Cardiac fibroblast (primary cell): ENCODE measurements at regions not wholly inside any gene's neighbourhood (a gene's known extent, or its start where the extent isn't known, plus 50 kb on each side); places are given as distances from the start of the nearest gene placed in this dataset.

Source experiments
- DNase-seq, 2 donors: peaks; one replicate each; pipeline versions ENCODE4 v3.0.0 to v3.0.0-alpha.2; 2010; ENCODE audit warnings: low read depth in 2 of 2
- H3K4me3 ChIP-seq, 2 donors: replicated peaks in 1 of 2; 1 replicate in 1 of 2; 2 replicates in 1 of 2; pipeline ENCODE4 v1.5.1; 2011; ENCODE audit warnings: low read depth in 2 of 2, low read length in 2 of 2, mild to moderate bottlenecking in 2 of 2, moderate library complexity in 1 of 2
- TF ChIP-seq, protein P1 (sequence below): IDR thresholded peaks from one replicate; pipeline ENCODE4 v1.5.1; 2011; ENCODE audit warnings: low read depth, mild to moderate bottlenecking, low read length, inconsistent platforms

DNA sequence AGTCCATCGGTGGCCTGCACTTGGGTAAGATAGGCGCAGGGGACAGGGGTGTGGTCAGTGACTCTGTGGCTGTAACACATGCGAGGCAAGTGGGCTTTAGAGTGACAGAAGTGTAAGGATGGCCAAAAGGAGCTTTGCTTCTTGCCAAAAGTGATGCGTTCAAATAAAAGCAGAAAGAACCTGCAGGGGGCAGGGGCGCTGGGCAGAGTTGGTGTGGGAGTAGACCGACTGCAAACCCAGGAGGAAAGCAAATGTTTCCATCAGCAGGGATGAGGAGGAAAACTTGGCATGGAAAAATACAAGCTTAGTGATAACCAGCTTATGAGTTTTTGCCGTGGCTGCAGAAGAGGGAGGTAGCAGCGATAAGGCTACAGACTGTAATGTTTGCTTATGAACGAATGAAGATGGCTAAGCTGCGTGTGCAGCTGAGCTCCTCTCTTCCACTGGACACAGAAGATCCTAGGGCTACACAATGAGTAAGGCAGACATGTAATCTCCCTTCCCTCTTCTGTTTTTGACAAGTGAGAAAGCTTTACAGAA lies 149.4 kb downstream of the WNT5A start:
- no peak overlapping the region for H3K4me3 ChIP-seq
- TF ChIP-seq, protein P1, sequence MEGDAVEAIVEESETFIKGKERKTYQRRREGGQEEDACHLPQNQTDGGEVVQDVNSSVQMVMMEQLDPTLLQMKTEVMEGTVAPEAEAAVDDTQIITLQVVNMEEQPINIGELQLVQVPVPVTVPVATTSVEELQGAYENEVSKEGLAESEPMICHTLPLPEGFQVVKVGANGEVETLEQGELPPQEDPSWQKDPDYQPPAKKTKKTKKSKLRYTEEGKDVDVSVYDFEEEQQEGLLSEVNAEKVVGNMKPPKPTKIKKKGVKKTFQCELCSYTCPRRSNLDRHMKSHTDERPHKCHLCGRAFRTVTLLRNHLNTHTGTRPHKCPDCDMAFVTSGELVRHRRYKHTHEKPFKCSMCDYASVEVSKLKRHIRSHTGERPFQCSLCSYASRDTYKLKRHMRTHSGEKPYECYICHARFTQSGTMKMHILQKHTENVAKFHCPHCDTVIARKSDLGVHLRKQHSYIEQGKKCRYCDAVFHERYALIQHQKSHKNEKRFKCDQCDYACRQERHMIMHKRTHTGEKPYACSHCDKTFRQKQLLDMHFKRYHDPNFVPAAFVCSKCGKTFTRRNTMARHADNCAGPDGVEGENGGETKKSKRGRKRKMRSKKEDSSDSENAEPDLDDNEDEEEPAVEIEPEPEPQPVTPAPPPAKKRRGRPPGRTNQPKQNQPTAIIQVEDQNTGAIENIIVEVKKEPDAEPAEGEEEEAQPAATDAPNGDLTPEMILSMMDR = no peak
- DNase-seq = no peak

DNA sequence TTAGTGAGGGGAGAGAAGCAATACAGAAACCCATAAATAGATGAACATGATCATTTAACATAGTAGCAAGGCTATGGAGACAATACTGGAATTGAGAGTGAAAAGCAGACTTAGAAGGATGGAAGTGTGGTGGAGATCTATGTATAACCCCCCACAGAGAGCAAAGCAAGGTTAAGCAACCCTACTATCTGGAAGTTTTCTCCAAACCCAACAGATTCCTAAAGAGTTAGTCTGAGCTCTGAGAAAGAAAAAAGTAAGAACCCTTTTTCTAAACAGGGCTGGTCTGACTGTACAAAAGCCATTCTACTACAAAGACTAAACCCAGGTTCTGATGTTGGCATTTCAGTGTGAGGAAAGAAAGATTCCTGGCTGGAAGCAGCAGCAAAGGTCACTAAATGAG lies 153.2 kb downstream of the WNT5A start:
- no peak overlapping the region for H3K4me3 ChIP-seq
- TF ChIP-seq, protein P1 = no peak
- DNase-seq = peak; percentile 32 to 69

DNA sequence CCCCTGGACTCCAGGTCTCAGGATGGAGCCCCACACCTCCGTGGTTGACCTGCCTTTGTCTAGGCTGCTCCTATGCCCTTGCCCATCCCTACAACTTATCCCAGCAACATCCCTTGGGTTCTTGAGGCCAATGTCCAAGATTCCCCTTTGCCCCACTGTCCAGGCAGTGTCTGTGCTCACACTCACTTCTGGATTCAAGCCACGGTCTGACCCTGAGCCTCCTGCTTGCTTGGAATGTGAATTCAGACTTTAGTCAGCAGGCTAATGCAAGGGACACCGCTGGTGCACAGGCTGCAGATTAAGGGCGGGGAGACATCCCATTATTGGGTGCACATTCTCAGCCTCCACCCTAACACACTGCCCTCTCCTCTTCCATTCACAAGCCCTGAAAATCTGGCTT lies 154.1 kb downstream of the WNT5A start:
- TF ChIP-seq, protein P1 = no peak
- DNase-seq = peak in 1 of 2 donors; percentile 59
- no peak overlapping the region for H3K4me3 ChIP-seq

DNA sequence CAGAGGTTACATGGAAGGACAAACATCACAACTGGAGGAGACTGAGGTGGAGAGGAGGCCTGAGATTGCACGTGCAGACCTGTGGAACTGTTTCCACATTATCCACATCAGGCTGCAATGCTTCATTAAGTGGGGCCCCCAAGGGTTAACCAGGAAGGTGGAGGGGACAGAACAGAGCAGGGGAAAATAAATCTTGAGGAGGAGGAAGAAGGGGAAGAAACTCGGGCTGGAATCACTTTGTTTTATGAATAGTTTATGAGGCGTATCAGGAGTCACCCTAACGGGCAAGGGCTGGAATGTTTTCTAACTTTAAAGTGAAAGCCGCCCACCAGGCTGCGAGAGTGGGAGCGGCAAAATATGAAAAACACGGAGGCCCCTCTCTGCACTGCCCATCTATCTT lies 154.9 kb downstream of the WNT5A start:
- no peak for DNase-seq
- H3K4me3 ChIP-seq = no peak overlapping the region
- TF ChIP-seq, protein P1 = no peak

DNA sequence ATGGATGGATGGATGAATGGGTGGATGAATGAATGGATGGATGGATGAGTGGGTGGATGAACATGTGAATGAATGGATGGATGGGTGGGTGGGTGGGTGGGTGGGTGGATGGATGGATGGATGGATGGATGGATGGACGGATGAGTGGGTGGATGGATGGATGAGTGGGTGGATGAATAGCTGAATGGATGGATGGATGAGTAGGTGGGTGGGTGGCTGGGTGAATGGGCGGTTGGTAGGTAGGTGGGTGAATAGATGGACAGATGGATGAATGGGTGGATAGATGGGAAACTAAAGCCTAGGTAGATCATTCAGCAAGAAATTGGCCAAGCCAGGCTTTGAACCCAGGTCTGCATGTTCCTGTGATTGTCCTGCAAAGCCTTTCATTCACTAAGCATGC lies 155.6 kb downstream of the WNT5A start:
- no peak for DNase-seq
- no peak overlapping the region for H3K4me3 ChIP-seq
- TF ChIP-seq, protein P1 = no peak

DNA sequence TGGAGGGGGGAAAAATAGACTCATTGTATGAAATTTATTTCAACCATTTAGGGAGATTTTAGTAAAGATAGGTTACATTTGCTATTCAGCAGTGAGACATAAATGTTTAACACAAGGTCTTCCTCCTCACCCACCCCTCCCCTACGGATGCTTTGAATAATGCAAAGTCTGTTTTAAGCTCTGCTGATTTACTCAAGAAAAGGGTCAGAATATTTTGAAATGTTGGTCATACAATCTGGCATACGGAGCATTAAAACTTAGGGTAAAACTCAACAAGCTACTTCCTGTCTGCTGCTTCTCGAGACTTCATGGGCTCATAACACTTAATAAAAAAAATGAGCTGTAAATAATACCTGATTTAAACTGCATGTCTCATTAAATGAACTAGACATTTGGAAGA lies 156.3 kb downstream of the WNT5A start:
- peak in 1 of 2 donors; percentile 61 for DNase-seq
- TF ChIP-seq, protein P1 = no peak
- H3K4me3 ChIP-seq = no peak overlapping the region

DNA sequence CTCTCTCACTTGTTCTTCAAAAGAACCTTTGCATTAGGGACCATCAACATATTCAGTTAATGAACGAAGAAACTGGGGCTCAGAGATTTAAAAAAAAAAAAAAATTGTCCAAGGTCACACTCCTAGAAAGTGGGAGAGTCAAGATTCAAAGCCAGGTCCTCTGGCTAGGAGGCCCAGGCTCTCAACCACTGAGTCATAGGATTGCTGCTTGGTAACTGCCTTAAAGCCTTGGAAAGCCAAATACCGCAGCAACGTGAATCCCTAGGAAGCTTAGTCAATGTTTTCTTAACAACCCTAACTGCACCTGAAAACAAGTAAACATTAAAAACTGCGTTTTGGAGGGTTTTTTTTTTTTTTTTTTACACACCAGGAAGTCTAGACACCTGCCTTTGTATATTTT lies 156.8 kb downstream of the WNT5A start:
- TF ChIP-seq, protein P1 = no peak
- peak; percentile 85 to 97 for DNase-seq
- H3K4me3 ChIP-seq = no peak overlapping the region
